CD14-positive monocyte (primary cell): ENCODE measurements at regions not wholly inside any gene's neighbourhood (a gene's known extent, or its start where the extent isn't known, plus 50 kb on each side); places are given as distances from the start of the nearest gene placed in this dataset.

Source experiments
- DNase-seq, 3 donors: peaks; one replicate each; pipeline ENCODE4 v3.0.0-alpha.2; 2011 to 2022
- H2AFZ ChIP-seq: 2 replicates; pipeline ENCODE4 v1.6.0; 2012; ENCODE audit warnings: mild to moderate bottlenecking, low read depth, low read length, inconsistent platforms; ENCODE audit not compliant: insufficient read depth, poor library complexity, severe bottlenecking
- H3K27ac ChIP-seq, 2 donors: 1 replicate in 1 of 2; 2 replicates in 1 of 2; pipeline ENCODE4 v1.5.1; 2012 to 2013; ENCODE audit warnings: low read length in 2 of 2, control low read depth in 1 of 2, inconsistent platforms in 1 of 2, low read depth in 1 of 2, mild to moderate bottlenecking in 1 of 2
- H3K27me3 ChIP-seq, 2 donors: one replicate each; pipeline versions ENCODE4 v1.6.0 to v1.6.1; 2011 to 2013; ENCODE audit warnings: low read length in 2 of 2; ENCODE audit not compliant: control insufficient read depth in 2 of 2, insufficient read depth in 2 of 2
- H3K36me3 ChIP-seq, 2 donors: replicated peaks in 1 of 2; 1 replicate in 1 of 2; 2 replicates in 1 of 2; pipeline versions ENCODE4 v1.5.1 to v1.6.1; 2012 to 2013; ENCODE audit warnings: low read length in 2 of 2, control low read depth in 1 of 2, inconsistent platforms in 1 of 2, mild to moderate bottlenecking in 1 of 2; ENCODE audit not compliant: insufficient read depth in 2 of 2, control insufficient read depth in 1 of 2
- H3K4me1 ChIP-seq, 2 donors: 1 replicate in 1 of 2; 2 replicates in 1 of 2; pipeline versions ENCODE4 v1.5.1 to v1.6.1; 2012 to 2013; ENCODE audit warnings: low read length in 2 of 2, control low read depth in 1 of 2, inconsistent platforms in 1 of 2, mild to moderate bottlenecking in 1 of 2, moderate library complexity in 1 of 2; ENCODE audit not compliant: insufficient read depth in 2 of 2, control insufficient read depth in 1 of 2
- H3K4me2 ChIP-seq: replicated peaks from 2 replicates; pipeline ENCODE3; 2012; ENCODE audit warnings: low read length, moderate library complexity, mild to moderate bottlenecking; ENCODE audit not compliant: poor library complexity, severe bottlenecking; ENCODE audit errors: extremely low read depth
- H3K4me3 ChIP-seq, 3 experiments: fragments of 200-600 bp in 1 of 3; sonication (generic) in 1 of 3; replicated peaks in 1 of 3; 1 replicate in 2 of 3; 2 replicates in 1 of 3; pipeline ENCODE4 v1.5.1; 2011 to 2013; ENCODE audit warnings: low read length in 3 of 3, mild to moderate bottlenecking in 3 of 3, control low read depth in 2 of 3, low read depth in 2 of 3, inconsistent platforms in 1 of 3, moderate library complexity in 1 of 3
- H3K79me2 ChIP-seq: 2 replicates; pipeline ENCODE4 v1.6.0; 2012; ENCODE audit warnings: mild to moderate bottlenecking, control low read depth, inconsistent platforms, low read length, moderate library complexity; ENCODE audit not compliant: insufficient read depth
- H3K9ac ChIP-seq: 2 replicates; pipeline ENCODE4 v1.6.0; 2017; ENCODE audit warnings: low read length, mild to moderate bottlenecking; ENCODE audit not compliant: insufficient read depth, poor library complexity, severe bottlenecking
- H3K9me3 ChIP-seq, 2 donors: replicated peaks in 1 of 2; 1 replicate in 1 of 2; 2 replicates in 1 of 2; pipeline versions ENCODE4 v1.5.1 to v1.6.1; 2012 to 2013; ENCODE audit warnings: low read length in 2 of 2, control low read depth in 1 of 2; ENCODE audit not compliant: control insufficient read depth in 1 of 2, insufficient read depth in 1 of 2
- H4K20me1 ChIP-seq: 2 replicates; pipeline ENCODE4 v1.6.0; 2012; ENCODE audit warnings: mild to moderate bottlenecking, low read length, control low read depth, moderate library complexity; ENCODE audit not compliant: insufficient read depth
- H3K27ac Mint-ChIP-seq, 7 donors: one replicate each; pipeline ENCODE4 v1.8.0; 2020; ENCODE audit warnings: mild to moderate bottlenecking in 7 of 7, mixed read lengths in 7 of 7, moderate library complexity in 6 of 7, inconsistent platforms in 2 of 7
- H3K27me3 Mint-ChIP-seq, 3 donors: one replicate each; pipeline ENCODE4 v1.8.0; 2021 to 2022; ENCODE audit warnings: low read depth in 3 of 3, mild to moderate bottlenecking in 3 of 3, mixed read lengths in 3 of 3, moderate library complexity in 3 of 3, inconsistent platforms in 1 of 3
- H3K36me3 Mint-ChIP-seq, 2 donors: one replicate each; pipeline ENCODE4 v1.8.0; 2020; ENCODE audit warnings: mixed read lengths in 2 of 2, inconsistent platforms in 1 of 2, mild to moderate bottlenecking in 1 of 2
- H3K4me1 Mint-ChIP-seq: one replicate; pipeline ENCODE4 v1.8.0; 2020; ENCODE audit warnings: mild to moderate bottlenecking, mixed read lengths
- H3K4me3 Mint-ChIP-seq, 2 donors: one replicate each; pipeline ENCODE4 v1.8.0; 2020; ENCODE audit warnings: mild to moderate bottlenecking in 2 of 2, mixed read lengths in 2 of 2, moderate library complexity in 1 of 2
- H3K9me3 Mint-ChIP-seq, 7 donors: one replicate each; pipeline ENCODE4 v1.8.0; 2020 to 2022; ENCODE audit warnings: mixed read lengths in 7 of 7, mild to moderate bottlenecking in 6 of 7, moderate library complexity in 6 of 7, inconsistent platforms in 2 of 7
- WGBS: methylation state at CpG from one replicate; pipeline ENCODE4 v1.1.5; 2013; ENCODE audit warnings: missing lambda C conversion rate; ENCODE audit not compliant: insufficient coverage; 5-methylcytosine and 5-hydroxymethylcytosine counted together
- intact Hi-C, 2 donors: fragments of 100-400 bp; cut with micrococcal nuclease; formaldehyde crosslinking; loops; one replicate each; pipeline versions ENCODE4 v1.15.0 to v1.15.1; 2023
- TF ChIP-seq, protein P1 (sequence below): fragments of 200-600 bp; IDR thresholded peaks from one replicate; pipeline ENCODE4 v1.8.0; 2022; ENCODE audit warnings: antibody characterized with exemption, mild to moderate bottlenecking

DNA sequence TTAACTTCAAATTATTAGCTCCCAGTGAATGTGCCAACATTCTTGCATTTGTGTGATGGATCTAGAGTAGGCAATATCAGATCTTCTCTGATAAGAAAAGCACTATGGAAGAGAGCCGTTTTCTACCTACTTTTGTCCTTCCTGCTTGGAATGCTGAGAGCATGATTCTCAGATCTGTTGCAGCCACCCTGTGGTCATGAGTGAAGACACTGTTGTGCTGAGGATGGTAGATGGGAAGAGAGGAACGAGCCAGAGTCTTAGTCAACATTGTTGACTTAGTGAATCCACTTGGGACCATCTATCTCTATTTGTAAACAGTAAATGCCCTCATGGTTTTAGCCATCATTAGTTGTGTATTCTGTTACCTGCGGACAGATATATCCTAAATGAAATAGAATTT, 202.6 kb downstream of the CD109 start:
- TF ChIP-seq, protein P1, sequence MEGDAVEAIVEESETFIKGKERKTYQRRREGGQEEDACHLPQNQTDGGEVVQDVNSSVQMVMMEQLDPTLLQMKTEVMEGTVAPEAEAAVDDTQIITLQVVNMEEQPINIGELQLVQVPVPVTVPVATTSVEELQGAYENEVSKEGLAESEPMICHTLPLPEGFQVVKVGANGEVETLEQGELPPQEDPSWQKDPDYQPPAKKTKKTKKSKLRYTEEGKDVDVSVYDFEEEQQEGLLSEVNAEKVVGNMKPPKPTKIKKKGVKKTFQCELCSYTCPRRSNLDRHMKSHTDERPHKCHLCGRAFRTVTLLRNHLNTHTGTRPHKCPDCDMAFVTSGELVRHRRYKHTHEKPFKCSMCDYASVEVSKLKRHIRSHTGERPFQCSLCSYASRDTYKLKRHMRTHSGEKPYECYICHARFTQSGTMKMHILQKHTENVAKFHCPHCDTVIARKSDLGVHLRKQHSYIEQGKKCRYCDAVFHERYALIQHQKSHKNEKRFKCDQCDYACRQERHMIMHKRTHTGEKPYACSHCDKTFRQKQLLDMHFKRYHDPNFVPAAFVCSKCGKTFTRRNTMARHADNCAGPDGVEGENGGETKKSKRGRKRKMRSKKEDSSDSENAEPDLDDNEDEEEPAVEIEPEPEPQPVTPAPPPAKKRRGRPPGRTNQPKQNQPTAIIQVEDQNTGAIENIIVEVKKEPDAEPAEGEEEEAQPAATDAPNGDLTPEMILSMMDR, result no peak
- no peaks in the 10 kb centered on the region for H4K20me1 ChIP-seq
- H3K4me3 ChIP-seq, result no peak overlapping the region
- H3K9me3 ChIP-seq, result peaks cover 15 to 21% of the 10 kb centered on the region in 2 donors
- no peaks in the 10 kb centered on the region for H3K36me3 Mint-ChIP-seq
- no peak overlapping the region for H3K9ac ChIP-seq
- intact Hi-C loops, result no loop called here
- H3K4me1 Mint-ChIP-seq, result no peaks in the 10 kb centered on the region
- no peak overlapping the region for H3K27ac Mint-ChIP-seq
- H3K79me2 ChIP-seq, result no peaks in the 10 kb centered on the region
- peaks cover 0 to 1% (median 0%) of the 10 kb centered on the region in 3 donors for H3K27me3 Mint-ChIP-seq
- no peak overlapping the region for H3K4me2 ChIP-seq
- DNase-seq, result no peak
- H3K36me3 ChIP-seq, result no peaks in the 10 kb centered on the region
- no peaks in the 10 kb centered on the region for H3K27me3 ChIP-seq
- no peak overlapping the region for H2AFZ ChIP-seq
- WGBS, result 80% methylated on average over 1 of the region's 3 CpGs
- no peak overlapping the region for H3K27ac ChIP-seq
- no peak overlapping the region for H3K4me3 Mint-ChIP-seq
- peaks cover 8 to 25% (median 22%) of the 10 kb centered on the region in 7 donors for H3K9me3 Mint-ChIP-seq
- no peaks in the 10 kb centered on the region for H3K4me1 ChIP-seq

DNA sequence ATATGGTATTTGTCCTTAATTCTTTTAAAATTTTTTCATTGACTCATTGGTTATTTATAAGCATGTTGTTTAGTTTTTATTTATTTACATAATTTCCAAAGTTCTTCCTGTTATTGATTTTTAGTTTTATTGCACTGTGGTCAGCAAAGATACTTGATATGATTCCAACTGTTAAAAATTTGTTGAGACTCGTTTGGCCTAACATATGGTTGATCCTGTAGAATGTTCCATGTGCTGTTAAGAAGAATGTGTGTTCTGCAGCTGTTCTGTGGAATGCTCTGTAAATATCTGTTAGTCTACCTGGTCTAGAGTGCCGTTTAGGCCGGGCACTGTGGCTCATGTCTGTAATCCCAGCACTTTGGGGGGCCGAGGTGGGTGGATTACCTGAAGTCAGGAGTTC, 197.7 kb downstream of the CD109 start:
- no peak overlapping the region for H3K4me3 ChIP-seq
- H3K27ac Mint-ChIP-seq, result no peak overlapping the region
- no peaks in the 10 kb centered on the region for H3K27me3 ChIP-seq
- H3K9ac ChIP-seq, result no peak overlapping the region
- H3K36me3 ChIP-seq, result no peaks in the 10 kb centered on the region
- DNase-seq, result no peak
- H3K27me3 Mint-ChIP-seq, result peaks cover 0 to 1% (median 0%) of the 10 kb centered on the region in 3 donors
- H3K9me3 Mint-ChIP-seq, result peaks cover 0 to 15% (median 5%) of the 10 kb centered on the region in 7 donors
- H2AFZ ChIP-seq, result no peak overlapping the region
- H3K4me1 Mint-ChIP-seq, result no peaks in the 10 kb centered on the region
- H3K79me2 ChIP-seq, result no peaks in the 10 kb centered on the region
- H4K20me1 ChIP-seq, result no peaks in the 10 kb centered on the region
- no peaks in the 10 kb centered on the region for H3K4me1 ChIP-seq
- no peaks in the 10 kb centered on the region for H3K36me3 Mint-ChIP-seq
- H3K9me3 ChIP-seq, result peaks cover 0 to 10% of the 10 kb centered on the region in 2 donors
- no peak overlapping the region for H3K4me3 Mint-ChIP-seq
- TF ChIP-seq, protein P1, result no peak
- 67% methylated on average over 1 of the region's 4 CpGs for WGBS
- no peak overlapping the region for H3K27ac ChIP-seq
- no peak overlapping the region for H3K4me2 ChIP-seq
- intact Hi-C loops, result loop anchor here in 1 of 2 donors (1.0 kb wide), 1 partner anchor 12 kb away; no protein-coding TSS in a partner anchor
